Astrocyte (in vitro differentiated cells and primary cell): ENCODE measurements at regions not wholly inside any gene's neighbourhood (a gene's known extent, or its start where the extent isn't known, plus 50 kb on each side); places are given as distances from the start of the nearest gene placed in this dataset.

ENCODE experiments used
- CTCF ChIP-seq: IDR thresholded peaks from 2 replicates; pipeline ENCODE4 v1.5.1; 2011; ENCODE audit warnings: low read depth, mild to moderate bottlenecking, inconsistent platforms, low read length, moderate library complexity; ENCODE audit not compliant: insufficient read depth
- EZH2 ChIP-seq: IDR thresholded peaks from 2 replicates; pipeline ENCODE4 v1.6.1; 2012; ENCODE audit warnings: mild to moderate bottlenecking, low read length, inconsistent platforms; ENCODE audit not compliant: insufficient read depth

GRCh38 chr1:212231372-212231771 is 53.8 kb upstream of the PPP2R5A start:
- no peak for TF ChIP-seq CTCF
- TF ChIP-seq EZH2, result no peak
